ENCODE measurements at regions not wholly inside any gene's neighbourhood (a gene's known extent, or its start where the extent isn't known, plus 50 kb on each side); places are given as distances from the start of the nearest gene placed in this dataset.

GRCh38 chr11:31968461-31969358 is 122.2 kb upstream of the RCN1 start:
- TF ChIP-seq POLR2AphosphoS5 (IDR thresholded peaks at IDR 0.05) (no peak), POLR2A (IDR thresholded peaks at IDR 0.05) (no peak), CTCF (IDR thresholded peaks at IDR 0.05) (no peak)
- Histone ChIP-seq H3K27me3 (peaks cover 0 to 4% of the 10 kb centered on the region in 2 donors), H3K4me3 (no peak overlapping the region), H3K9me3 (no peaks in the 10 kb centered on the region), H3K27ac (no peak overlapping the region), H3K4me1 (no peaks in the 10 kb centered on the region), H3K36me3 (no peaks in the 10 kb centered on the region)
- intact Hi-C loops (cut with DNase I; ENCODE audit: low total_unique reads): no loop called here
- no peak for DNase-seq (ENCODE audit: low spot score in 2 of 2)

- no peak overlapping the region for H3K27ac ChIP-seq
- no peak for DNase-seq (ENCODE audit: low spot score in 2 of 2)
- H3K9me3 ChIP-seq: no peaks in the 10 kb centered on the region
- TF ChIP-seq POLR2AphosphoS5 (IDR thresholded peaks at IDR 0.05): no peak
- no peak for TF ChIP-seq CTCF (IDR thresholded peaks at IDR 0.05)
- no peak for TF ChIP-seq POLR2A (IDR thresholded peaks at IDR 0.05)
- no peaks in the 10 kb centered on the region for H3K4me1 ChIP-seq
- H3K36me3 ChIP-seq: no peaks in the 10 kb centered on the region
- intact Hi-C loops (cut with DNase I; ENCODE audit: low total_unique reads): no loop called here
- peaks cover 0 to 4% of the 10 kb centered on the region in 2 donors for H3K27me3 ChIP-seq
- H3K4me3 ChIP-seq: no peak overlapping the region
Observed at GRCh38 chr11:31967404-31968130, 123.3 kb upstream of the RCN1 start.

- H3K4me3 ChIP-seq: no peak overlapping the region
- no peaks in the 10 kb centered on the region for H3K36me3 ChIP-seq
- H3K27ac ChIP-seq: no peak overlapping the region
- intact Hi-C loops (cut with DNase I; ENCODE audit: low total_unique reads): no loop called here
- no peaks in the 10 kb centered on the region for H3K9me3 ChIP-seq
- H3K27me3 ChIP-seq: peaks cover 0 to 4% of the 10 kb centered on the region in 2 donors
- DNase-seq (ENCODE audit: low spot score in 2 of 2): no peak
- TF ChIP-seq CTCF (IDR thresholded peaks at IDR 0.05): no peak
- no peak for TF ChIP-seq POLR2AphosphoS5 (IDR thresholded peaks at IDR 0.05)
- TF ChIP-seq POLR2A (IDR thresholded peaks at IDR 0.05): no peak
- H3K4me1 ChIP-seq: no peaks in the 10 kb centered on the region
Observed at GRCh38 chr11:31966846-31967245, 124.0 kb upstream of the RCN1 start.

- no peak overlapping the region for H3K4me3 ChIP-seq
- no peak for DNase-seq (ENCODE audit: low spot score in 2 of 2)
- intact Hi-C loops (cut with DNase I; ENCODE audit: low total_unique reads): no loop called here
- no peaks in the 10 kb centered on the region for H3K4me1 ChIP-seq
- no peaks in the 10 kb centered on the region for H3K27me3 ChIP-seq
- TF ChIP-seq CTCF (IDR thresholded peaks at IDR 0.05) (no peak), POLR2A (IDR thresholded peaks at IDR 0.05) (no peak), POLR2AphosphoS5 (IDR thresholded peaks at IDR 0.05) (no peak)
- no peaks in the 10 kb centered on the region for H3K36me3 ChIP-seq
- no peaks in the 10 kb centered on the region for H3K9me3 ChIP-seq
- no peak overlapping the region for H3K27ac ChIP-seq
Observed at GRCh38 chr11:31964181-31964580, 126.7 kb upstream of the RCN1 start.

GRCh38 chr11:31960126-31960525 is 130.7 kb upstream of the RCN1 start:
- TF ChIP-seq POLR2A (IDR thresholded peaks at IDR 0.05) (no peak), POLR2AphosphoS5 (IDR thresholded peaks at IDR 0.05) (no peak), CTCF (IDR thresholded peaks at IDR 0.05) (no peak)
- no peaks in the 10 kb centered on the region for H3K9me3 ChIP-seq
- DNase-seq (ENCODE audit: low spot score in 2 of 2): no peak
- no peak overlapping the region for H3K4me3 ChIP-seq
- H3K27me3 ChIP-seq: no peaks in the 10 kb centered on the region
- intact Hi-C loops (cut with DNase I; ENCODE audit: low total_unique reads): no loop called here
- H3K27ac ChIP-seq: no peak overlapping the region
- H3K36me3 ChIP-seq: no peaks in the 10 kb centered on the region
- no peaks in the 10 kb centered on the region for H3K4me1 ChIP-seq

Data from breast epithelium (tissue), 4 donors.